ENCODE measurements at regions not wholly inside any gene's neighbourhood (a gene's known extent, or its start where the extent isn't known, plus 50 kb on each side); places are given as distances from the start of the nearest gene placed in this dataset.

DNA sequence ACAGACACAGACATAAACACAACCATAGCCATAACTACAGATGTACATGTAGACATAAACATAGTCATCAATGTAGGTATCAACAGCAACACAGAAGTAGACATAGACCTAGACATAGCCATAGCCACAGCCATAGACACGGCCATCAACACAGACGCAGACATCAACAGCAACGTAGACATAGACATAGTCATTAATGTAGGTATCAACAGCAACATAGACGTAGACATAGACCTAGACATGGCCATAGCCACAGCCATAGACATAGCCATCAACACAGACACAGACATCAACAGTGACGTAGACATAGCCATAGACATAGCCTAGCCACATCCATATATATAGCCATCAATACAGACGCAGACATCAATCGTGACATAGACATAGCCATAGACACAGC, 258.3 kb upstream of the FOXQ1 start:
- no peak for DNase-seq

GRCh38 chr6:1052262-1052661, 259.6 kb upstream of the FOXQ1 start:
- no peak for DNase-seq

- no peak for DNase-seq
Measured at GRCh38 chr6:1049900-1050299, 262.0 kb upstream of the FOXQ1 start.

- no peak for DNase-seq
Measured at GRCh38 chr6:1049170-1049569, 262.7 kb upstream of the FOXQ1 start.

- no peak for DNase-seq
Measured at GRCh38 chr6:1047981-1048541, 263.8 kb upstream of the FOXQ1 start.

DNA sequence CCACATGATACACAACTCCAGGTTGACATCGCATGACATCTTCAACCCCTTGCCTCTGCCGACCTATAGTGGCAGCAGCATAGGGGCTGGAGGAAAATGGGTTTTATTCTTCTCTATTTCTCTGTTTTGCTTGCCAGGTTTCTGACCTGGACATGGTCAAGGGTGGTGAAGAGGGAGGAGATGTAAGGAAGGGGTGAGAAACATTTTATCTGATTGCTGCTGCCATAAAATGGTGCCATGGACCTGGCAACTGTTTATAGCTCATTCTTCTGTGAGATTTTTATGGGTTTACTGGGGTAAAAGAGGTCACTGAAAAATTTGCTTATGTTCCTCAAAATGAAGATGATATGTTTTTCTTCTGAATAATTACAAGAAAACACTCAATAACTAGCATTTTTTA, 266.7 kb upstream of the FOXQ1 start:
- DNase-seq, result no peak

GRCh38 chr6:1044040-1044836, 267.7 kb upstream of the FOXQ1 start:
- no peak for DNase-seq

- DNase-seq, result no peak
Measured at GRCh38 chr6:1043458-1043836, 268.5 kb upstream of the FOXQ1 start.

GRCh38 chr6:1042583-1043457, 269.1 kb upstream of the FOXQ1 start:
- DNase-seq, result no peak

GRCh38 chr6:1040393-1040792, 271.5 kb upstream of the FOXQ1 start:
- no peak for DNase-seq

DNA sequence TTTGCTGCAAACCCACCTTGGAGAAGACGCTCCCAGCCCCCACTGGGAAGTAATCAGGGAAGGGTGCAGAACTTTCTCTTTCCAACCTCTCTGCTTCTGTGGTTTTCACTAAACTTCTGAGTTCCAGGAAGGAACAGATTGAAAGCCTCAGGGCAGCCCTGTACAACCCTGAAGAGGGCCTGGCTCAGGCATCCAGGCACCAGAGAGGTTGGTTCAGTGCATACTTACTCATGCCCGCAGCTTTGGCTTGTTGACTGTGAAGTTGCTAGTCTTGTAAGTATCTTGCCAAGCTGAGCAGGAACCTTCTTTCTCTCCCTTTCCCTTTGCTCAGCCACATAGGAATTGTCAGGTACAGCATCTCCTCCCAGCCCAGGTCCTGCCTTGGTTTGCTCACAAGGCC, 272.2 kb upstream of the FOXQ1 start:
- DNase-seq, result no peak

GRCh38 chr6:1039191-1039590, 272.7 kb upstream of the FOXQ1 start:
- DNase-seq, result no peak

GRCh38 chr6:1037430-1038202, 274.3 kb upstream of the FOXQ1 start:
- DNase-seq, result no peak

GRCh38 chr6:1035401-1035800, 276.5 kb upstream of the FOXQ1 start:
- no peak for DNase-seq

DNA sequence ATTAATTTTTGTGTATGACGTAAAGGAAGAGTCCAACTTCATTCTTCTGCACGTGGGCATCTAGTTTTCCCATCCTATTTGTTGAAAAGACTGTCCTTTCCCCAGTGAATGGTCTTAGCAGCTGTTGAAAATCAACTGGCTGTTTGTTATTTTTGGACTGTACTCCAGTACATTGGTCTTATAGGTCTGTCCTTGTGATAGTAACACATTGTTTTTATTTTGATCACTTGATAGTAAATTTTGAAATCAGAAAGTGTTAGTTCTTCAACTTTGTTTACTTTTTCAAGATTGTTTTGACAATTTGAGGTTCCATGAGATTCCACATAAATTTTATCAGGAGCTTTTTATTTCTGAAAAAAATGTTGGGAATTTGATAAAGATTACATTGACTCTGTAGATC, 280.2 kb upstream of the FOXQ1 start:
- DNase-seq, result no peak

DNA sequence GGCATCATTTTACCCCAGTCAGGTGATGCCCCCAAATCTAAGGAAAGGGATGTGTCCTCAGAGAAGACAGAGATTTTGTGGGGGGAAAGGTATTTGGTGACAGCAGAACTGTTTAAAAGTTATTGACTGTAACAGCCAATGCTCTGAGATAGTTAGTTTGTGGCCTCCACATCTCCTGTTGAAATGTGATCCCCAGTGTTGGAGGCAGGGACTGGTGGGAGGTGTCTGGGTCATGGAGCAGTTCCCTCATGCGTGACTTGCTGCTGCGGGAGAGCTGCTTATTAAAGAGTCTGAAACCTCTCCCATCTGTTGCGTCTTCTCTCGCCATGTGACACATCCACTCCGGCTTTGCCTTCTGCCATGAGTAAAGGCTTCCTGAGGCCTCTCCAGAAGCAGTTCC, 282.8 kb upstream of the FOXQ1 start:
- DNase-seq, result no peak

- no peak for DNase-seq
Measured at GRCh38 chr6:1028723-1029122, 283.2 kb upstream of the FOXQ1 start.

GRCh38 chr6:1027795-1028569, 283.9 kb upstream of the FOXQ1 start:
- no peak for DNase-seq

- no peak for DNase-seq
Measured at GRCh38 chr6:1027109-1027794, 284.6 kb upstream of the FOXQ1 start.

GRCh38 chr6:1025821-1026220, 286.1 kb upstream of the FOXQ1 start:
- no peak for DNase-seq

- no peak for DNase-seq
Measured at GRCh38 chr6:1024587-1024986, 287.3 kb upstream of the FOXQ1 start.

- no peak for DNase-seq
Measured at GRCh38 chr6:1024161-1024560, 287.7 kb upstream of the FOXQ1 start.
